SK-N-SH treated with all-trans-retinoic acid at 6 μM for 48 hours (cell line): ENCODE measurements at regions not wholly inside any gene's neighbourhood (a gene's known extent, or its start where the extent isn't known, plus 50 kb on each side); places are given as distances from the start of the nearest gene placed in this dataset.

Experiments used
- ATAC-seq: fragments of 200-7000 bp; cut with Tn5 transposase; 3 replicates; pipeline ENCODE4 v1.9.1; 2020; ENCODE audit warnings: mild to moderate bottlenecking, moderate library complexity
- ARNTL ChIP-seq: fragments of 450-650 bp; formaldehyde crosslinking; IDR thresholded peaks from 2 replicates; pipeline ENCODE4 v1.5.0; 2020; ENCODE audit warnings: low read depth, mild to moderate bottlenecking, moderate library complexity, borderline replicate concordance
- BACH2 ChIP-seq: fragments of 250-450 bp; sonication (Bioruptor Pico); IDR thresholded peaks from 2 replicates; pipeline ENCODE4 v1.9.0; 2021; ENCODE audit warnings: mild to moderate bottlenecking, borderline replicate concordance
- CSDC2 ChIP-seq: fragments of 250-450 bp; sonication (Bioruptor Pico); IDR thresholded peaks from 2 replicates; pipeline ENCODE4 v1.5.0; 2020; ENCODE audit warnings: mild to moderate bottlenecking, moderate library complexity
- ESRRG ChIP-seq: fragments of 250-450 bp; sonication (Bioruptor Pico); IDR thresholded peaks from 2 replicates; pipeline ENCODE4 v1.6.1; 2021; ENCODE audit warnings: mild to moderate bottlenecking
- GLIS3 ChIP-seq: fragments of 250-450 bp; sonication (Bioruptor Pico); IDR thresholded peaks from 2 replicates; pipeline ENCODE4 v1.5.0; 2020; ENCODE audit warnings: mild to moderate bottlenecking, moderate library complexity
- ISL1 ChIP-seq: fragments of 250-450 bp; sonication (Bioruptor Pico); IDR thresholded peaks from 2 replicates; pipeline ENCODE4 v2.1.2; 2022; ENCODE audit warnings: mild to moderate bottlenecking, moderate library complexity
- OSR1 ChIP-seq: fragments of 250-450 bp; sonication (Bioruptor Pico); IDR thresholded peaks from 2 replicates; pipeline ENCODE4 v1.8.0; 2022; ENCODE audit warnings: moderate library complexity, mild to moderate bottlenecking, inconsistent platforms
- PPARA ChIP-seq: fragments of 250-450 bp; sonication (Bioruptor Pico); IDR thresholded peaks from 2 replicates; pipeline ENCODE4 v1.5.0; 2020; ENCODE audit warnings: mild to moderate bottlenecking, borderline replicate concordance
- RARB ChIP-seq: fragments of 250-450 bp; sonication (Bioruptor Pico); IDR thresholded peaks from 2 replicates; pipeline ENCODE4 v1.8.0; 2021; ENCODE audit warnings: mild to moderate bottlenecking, moderate library complexity
- SNAI2 ChIP-seq: fragments of 250-450 bp; sonication (Bioruptor Pico); IDR thresholded peaks from 2 replicates; pipeline ENCODE4 v1.5.0; 2020; ENCODE audit warnings: mild to moderate bottlenecking, moderate library complexity
- TCF4 ChIP-seq: fragments of 250-450 bp; sonication (Bioruptor Pico); IDR thresholded peaks from 2 replicates; pipeline ENCODE4 v1.8.0; 2021; ENCODE audit warnings: mild to moderate bottlenecking, moderate library complexity, borderline replicate concordance
- TOX ChIP-seq: fragments of 250-450 bp; sonication (Bioruptor Pico); IDR thresholded peaks from 2 replicates; pipeline ENCODE4 v1.8.0; 2021; ENCODE audit warnings: mild to moderate bottlenecking, moderate library complexity, borderline replicate concordance
- ZC3H10 ChIP-seq: fragments of 250-450 bp; sonication (Bioruptor Pico); IDR thresholded peaks from 2 replicates; pipeline ENCODE4 v1.5.1; 2021; ENCODE audit warnings: mild to moderate bottlenecking, moderate library complexity
- ZFP3 ChIP-seq: fragments of 250-450 bp; sonication (Bioruptor Pico); IDR thresholded peaks from 2 replicates; pipeline ENCODE4 v1.5.0; 2020; ENCODE audit warnings: mild to moderate bottlenecking, moderate library complexity
- ZFP30 ChIP-seq: fragments of 450-650 bp; formaldehyde crosslinking; IDR thresholded peaks from 2 replicates; pipeline ENCODE4 v1.5.0; 2022; ENCODE audit warnings: mild to moderate bottlenecking, moderate library complexity
- ZNF565 ChIP-seq: fragments of 450-650 bp; formaldehyde crosslinking; conservative IDR thresholded peaks from 2 replicates; pipeline ENCODE4 v1.5.0; 2020; ENCODE audit warnings: low read depth, mild to moderate bottlenecking, moderate library complexity
- ZNF70 ChIP-seq: fragments of 450-650 bp; formaldehyde crosslinking; IDR thresholded peaks from 2 replicates; pipeline ENCODE4 v1.5.0; 2020; ENCODE audit warnings: mild to moderate bottlenecking, moderate library complexity
- ZNF8 ChIP-seq: fragments of 450-650 bp; formaldehyde crosslinking; IDR thresholded peaks from 2 replicates; pipeline ENCODE4 v1.5.0; 2020; ENCODE audit warnings: mild to moderate bottlenecking, moderate library complexity
- TF ChIP-seq, protein P1 (sequence below): fragments of 250-450 bp; sonication (Bioruptor Pico); IDR thresholded peaks from 2 replicates; pipeline ENCODE4 v1.5.0; 2020; ENCODE audit warnings: mild to moderate bottlenecking, moderate library complexity
- TF ChIP-seq, protein P2 (sequence below): fragments of 250-450 bp; sonication (Bioruptor Pico); IDR thresholded peaks from 2 replicates; pipeline ENCODE4 v1.8.0; 2020; ENCODE audit warnings: mild to moderate bottlenecking, moderate library complexity, borderline replicate concordance
- TF ChIP-seq, protein P3 (sequence below): fragments of 250-450 bp; sonication (Bioruptor Pico); IDR thresholded peaks from 2 replicates; pipeline ENCODE4 v1.5.1; 2020; ENCODE audit warnings: low read depth, mild to moderate bottlenecking, moderate library complexity

DNA sequence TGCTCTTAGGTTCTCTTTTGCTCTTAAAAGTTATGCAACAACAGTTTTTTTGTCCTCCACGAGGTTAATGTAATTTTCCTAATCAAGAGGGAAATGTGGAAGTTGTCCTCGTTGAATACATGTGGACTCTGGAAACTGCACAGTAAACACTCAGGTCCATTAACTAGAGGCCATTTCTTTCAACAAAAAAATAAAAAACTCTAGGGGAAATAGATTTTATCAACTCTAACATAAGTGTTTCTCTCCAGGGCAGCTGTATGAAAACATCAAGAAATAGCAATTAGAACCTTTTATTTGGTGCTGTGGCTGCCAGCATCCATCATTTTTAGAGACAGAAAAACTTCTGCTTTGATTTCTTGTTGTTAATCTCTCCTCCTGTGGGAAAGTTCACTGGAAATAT lies 288.6 kb downstream of the ICE1 start:
- TF ChIP-seq SNAI2 (CRISPR knock-in tag) = no peak
- TF ChIP-seq, protein P1, sequence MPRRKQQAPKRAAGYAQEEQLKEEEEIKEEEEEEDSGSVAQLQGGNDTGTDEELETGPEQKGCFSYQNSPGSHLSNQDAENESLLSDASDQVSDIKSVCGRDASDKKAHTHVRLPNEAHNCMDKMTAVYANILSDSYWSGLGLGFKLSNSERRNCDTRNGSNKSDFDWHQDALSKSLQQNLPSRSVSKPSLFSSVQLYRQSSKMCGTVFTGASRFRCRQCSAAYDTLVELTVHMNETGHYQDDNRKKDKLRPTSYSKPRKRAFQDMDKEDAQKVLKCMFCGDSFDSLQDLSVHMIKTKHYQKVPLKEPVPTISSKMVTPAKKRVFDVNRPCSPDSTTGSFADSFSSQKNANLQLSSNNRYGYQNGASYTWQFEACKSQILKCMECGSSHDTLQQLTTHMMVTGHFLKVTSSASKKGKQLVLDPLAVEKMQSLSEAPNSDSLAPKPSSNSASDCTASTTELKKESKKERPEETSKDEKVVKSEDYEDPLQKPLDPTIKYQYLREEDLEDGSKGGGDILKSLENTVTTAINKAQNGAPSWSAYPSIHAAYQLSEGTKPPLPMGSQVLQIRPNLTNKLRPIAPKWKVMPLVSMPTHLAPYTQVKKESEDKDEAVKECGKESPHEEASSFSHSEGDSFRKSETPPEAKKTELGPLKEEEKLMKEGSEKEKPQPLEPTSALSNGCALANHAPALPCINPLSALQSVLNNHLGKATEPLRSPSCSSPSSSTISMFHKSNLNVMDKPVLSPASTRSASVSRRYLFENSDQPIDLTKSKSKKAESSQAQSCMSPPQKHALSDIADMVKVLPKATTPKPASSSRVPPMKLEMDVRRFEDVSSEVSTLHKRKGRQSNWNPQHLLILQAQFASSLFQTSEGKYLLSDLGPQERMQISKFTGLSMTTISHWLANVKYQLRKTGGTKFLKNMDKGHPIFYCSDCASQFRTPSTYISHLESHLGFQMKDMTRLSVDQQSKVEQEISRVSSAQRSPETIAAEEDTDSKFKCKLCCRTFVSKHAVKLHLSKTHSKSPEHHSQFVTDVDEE (CRISPR knock-in tag) = 0 out of 2 replicates have a peak, but pooled peaks have one; percentile 72
- no peak for TF ChIP-seq TOX
- no peak for TF ChIP-seq GLIS3 (CRISPR knock-in tag)
- no peak for TF ChIP-seq PPARA (CRISPR knock-in tag)
- TF ChIP-seq ISL1 (CRISPR knock-in tag) = peak; percentile 72; the same call in 1 of the 2 replicates
- no peak for TF ChIP-seq BACH2 (CRISPR knock-in tag)
- TF ChIP-seq ZC3H10 (CRISPR knock-in tag) = no peak
- TF ChIP-seq CSDC2 (CRISPR knock-in tag) = no peak
- TF ChIP-seq, protein P2, sequence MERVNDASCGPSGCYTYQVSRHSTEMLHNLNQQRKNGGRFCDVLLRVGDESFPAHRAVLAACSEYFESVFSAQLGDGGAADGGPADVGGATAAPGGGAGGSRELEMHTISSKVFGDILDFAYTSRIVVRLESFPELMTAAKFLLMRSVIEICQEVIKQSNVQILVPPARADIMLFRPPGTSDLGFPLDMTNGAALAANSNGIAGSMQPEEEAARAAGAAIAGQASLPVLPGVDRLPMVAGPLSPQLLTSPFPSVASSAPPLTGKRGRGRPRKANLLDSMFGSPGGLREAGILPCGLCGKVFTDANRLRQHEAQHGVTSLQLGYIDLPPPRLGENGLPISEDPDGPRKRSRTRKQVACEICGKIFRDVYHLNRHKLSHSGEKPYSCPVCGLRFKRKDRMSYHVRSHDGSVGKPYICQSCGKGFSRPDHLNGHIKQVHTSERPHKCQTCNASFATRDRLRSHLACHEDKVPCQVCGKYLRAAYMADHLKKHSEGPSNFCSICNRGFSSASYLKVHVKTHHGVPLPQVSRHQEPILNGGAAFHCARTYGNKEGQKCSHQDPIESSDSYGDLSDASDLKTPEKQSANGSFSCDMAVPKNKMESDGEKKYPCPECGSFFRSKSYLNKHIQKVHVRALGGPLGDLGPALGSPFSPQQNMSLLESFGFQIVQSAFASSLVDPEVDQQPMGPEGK (CRISPR knock-in tag) = no peak
- TF ChIP-seq TCF4 (CRISPR knock-in tag) = peak; percentile 77
- no peak; the same call in 2 of the 3 replicates for ATAC-seq

DNA sequence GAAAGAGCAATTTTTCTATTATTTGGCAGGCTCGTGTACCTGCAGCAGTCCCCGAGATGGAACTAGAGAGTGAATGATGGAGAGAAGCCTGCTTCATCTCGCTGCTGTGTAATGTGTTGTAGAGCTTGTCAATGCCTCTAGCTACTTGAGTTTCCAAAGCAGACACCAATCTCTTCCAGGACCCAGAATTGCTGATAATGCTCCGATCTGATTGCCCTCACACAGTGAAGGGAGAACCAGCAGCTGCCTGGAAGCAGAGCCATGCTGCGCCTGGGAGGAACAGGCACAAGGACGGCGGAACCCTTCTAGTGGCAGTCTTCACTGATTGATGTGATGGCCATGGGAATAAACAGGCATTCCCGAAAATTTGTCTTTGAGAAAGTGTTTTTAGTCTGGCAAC lies 288.0 kb downstream of the ICE1 start:
- TF ChIP-seq TCF4 (CRISPR knock-in tag) = peak; percentile 40; the same call in 1 of the 2 replicates
- TF ChIP-seq, protein P1 (CRISPR knock-in tag) = peak; percentile 45
- no peak for TF ChIP-seq RARB (CRISPR knock-in tag)
- ATAC-seq = peak; percentile 53; the same call in 1 of the 3 replicates

DNA sequence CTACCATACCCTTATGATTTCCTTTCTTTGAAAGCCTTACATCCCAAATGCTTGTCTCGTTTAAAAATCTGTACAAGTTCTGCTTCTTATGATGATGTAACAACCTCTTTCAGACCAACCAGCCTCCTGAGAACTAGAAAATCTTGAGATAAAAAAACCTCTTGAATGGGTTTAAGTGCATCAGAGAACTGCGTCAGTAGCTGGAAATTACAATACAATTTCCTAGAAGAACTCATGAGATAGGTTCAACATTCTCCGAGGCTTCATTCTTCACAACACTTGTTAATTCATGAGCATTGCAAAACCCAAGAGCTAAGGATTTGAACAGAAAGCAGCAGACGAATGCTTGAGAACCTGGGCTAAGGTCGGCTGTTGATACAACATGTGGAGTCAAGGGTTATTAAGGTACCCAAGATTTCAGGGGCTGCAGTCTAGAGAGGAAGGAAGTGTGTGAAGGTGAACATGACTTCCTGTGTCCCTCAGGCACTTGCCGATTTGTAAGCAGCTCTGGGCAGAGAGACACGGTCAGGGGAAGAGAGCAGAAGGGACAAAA lies 286.0 kb downstream of the ICE1 start:
- no peak for TF ChIP-seq OSR1 (CRISPR knock-in tag)
- no peak for TF ChIP-seq ZNF70 (CRISPR knock-in tag)
- no peak for TF ChIP-seq ARNTL (CRISPR knock-in tag)
- no peak for TF ChIP-seq PPARA (CRISPR knock-in tag)
- TF ChIP-seq, protein P3, sequence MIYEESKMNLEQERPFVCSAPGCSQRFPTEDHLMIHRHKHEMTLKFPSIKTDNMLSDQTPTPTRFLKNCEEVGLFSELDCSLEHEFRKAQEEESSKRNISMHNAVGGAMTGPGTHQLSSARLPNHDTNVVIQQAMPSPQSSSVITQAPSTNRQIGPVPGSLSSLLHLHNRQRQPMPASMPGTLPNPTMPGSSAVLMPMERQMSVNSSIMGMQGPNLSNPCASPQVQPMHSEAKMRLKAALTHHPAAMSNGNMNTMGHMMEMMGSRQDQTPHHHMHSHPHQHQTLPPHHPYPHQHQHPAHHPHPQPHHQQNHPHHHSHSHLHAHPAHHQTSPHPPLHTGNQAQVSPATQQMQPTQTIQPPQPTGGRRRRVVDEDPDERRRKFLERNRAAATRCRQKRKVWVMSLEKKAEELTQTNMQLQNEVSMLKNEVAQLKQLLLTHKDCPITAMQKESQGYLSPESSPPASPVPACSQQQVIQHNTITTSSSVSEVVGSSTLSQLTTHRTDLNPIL = no peak
- no peak for TF ChIP-seq TOX
- no peak for TF ChIP-seq ZNF8 (CRISPR knock-in tag)
- no peak for TF ChIP-seq SNAI2 (CRISPR knock-in tag)
- TF ChIP-seq ZC3H10 (CRISPR knock-in tag) = no peak
- TF ChIP-seq CSDC2 (CRISPR knock-in tag) = no peak
- TF ChIP-seq ZFP30 (CRISPR knock-in tag) = no peak
- no peak for ATAC-seq

DNA sequence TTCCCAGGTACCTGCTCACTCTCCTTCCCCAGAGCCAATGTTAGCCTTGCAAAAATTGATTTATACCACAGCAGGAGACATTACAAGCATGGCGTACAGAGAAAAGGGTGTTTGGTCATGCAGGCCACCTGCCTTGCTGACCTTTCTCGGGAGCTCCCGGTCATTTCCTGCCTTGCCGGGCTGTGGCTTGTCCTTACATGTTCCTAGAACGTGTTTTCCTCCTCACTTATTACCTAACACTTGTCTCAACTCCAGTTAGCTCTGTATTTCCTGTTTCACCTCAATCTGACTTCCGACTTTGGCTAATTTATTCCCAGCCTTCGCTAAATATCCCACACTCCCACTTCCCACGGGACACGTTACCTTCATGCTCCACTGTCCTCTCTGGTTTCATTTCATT lies 282.5 kb downstream of the ICE1 start:
- TF ChIP-seq, protein P3 = no peak
- TF ChIP-seq ZC3H10 (CRISPR knock-in tag) (no peak), ZNF70 (CRISPR knock-in tag) (no peak), ZNF8 (CRISPR knock-in tag) (no peak), CSDC2 (CRISPR knock-in tag) (no peak), OSR1 (CRISPR knock-in tag) (no peak), ESRRG (CRISPR knock-in tag) (no peak), ZNF565 (CRISPR knock-in tag) (no peak), ZFP3 (no peak)
- TF ChIP-seq, all 23 proteins: peak for 0
- no peak for ATAC-seq
